ENCODE measurements at regions not wholly inside any gene's neighbourhood (a gene's known extent, or its start where the extent isn't known, plus 50 kb on each side); places are given as distances from the start of the nearest gene placed in this dataset.

DNA sequence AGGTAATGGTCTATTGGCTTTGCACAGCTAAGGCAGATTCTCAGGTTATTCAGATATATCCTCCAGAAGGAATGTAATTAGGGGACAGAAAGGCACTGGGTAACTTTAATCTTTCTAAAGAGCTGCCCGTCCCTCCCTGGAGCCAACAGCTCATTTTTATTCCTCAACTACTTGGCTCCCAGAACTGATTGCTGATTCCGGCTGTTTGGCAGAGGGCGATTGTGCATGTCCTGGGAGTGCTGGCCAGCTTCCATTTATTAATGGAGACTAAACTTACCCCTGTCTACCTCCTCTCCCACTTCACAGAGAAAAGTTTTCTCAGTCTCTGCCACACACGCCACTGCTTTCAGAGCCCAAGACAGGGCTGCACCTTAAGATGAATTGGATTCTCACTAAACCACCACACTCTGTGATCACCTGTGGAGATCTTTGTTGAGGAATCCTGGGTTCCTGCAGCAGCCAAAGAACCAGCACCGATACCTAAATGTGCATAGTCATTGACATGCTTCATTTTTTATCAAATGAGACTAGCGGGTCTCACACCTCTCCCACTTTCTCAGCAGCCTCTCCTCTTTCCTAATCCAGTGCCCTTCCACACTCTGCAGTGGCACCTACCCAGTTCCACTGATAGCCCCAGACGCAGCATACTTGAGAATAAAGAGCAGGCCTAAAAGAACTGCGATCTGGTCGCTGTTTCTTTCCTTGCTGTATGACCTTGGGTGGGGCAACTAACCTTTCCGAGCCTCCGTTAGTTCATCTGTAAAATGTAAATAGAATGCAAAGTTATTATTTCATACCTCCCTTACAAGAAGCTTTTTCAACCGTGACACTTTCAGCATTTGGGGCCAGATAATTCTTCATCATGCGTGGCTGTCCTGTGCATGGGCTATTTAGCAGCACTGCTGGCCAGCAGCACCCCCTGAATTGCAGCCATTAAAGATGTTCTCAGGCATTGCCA, 648.7 kb downstream of the UQCRFS1 start:
- no peak overlapping the region for H3K27ac ChIP-seq (replicated peaks)
- no peak overlapping the region for H3K4me3 ChIP-seq (replicated peaks; ENCODE audit: insufficient read depth, low read length)
- TF ChIP-seq CTCF (IDR thresholded peaks at IDR 0.05; ENCODE audit: insufficient read depth, low read length): no peak
- TF ChIP-seq, protein P1, sequence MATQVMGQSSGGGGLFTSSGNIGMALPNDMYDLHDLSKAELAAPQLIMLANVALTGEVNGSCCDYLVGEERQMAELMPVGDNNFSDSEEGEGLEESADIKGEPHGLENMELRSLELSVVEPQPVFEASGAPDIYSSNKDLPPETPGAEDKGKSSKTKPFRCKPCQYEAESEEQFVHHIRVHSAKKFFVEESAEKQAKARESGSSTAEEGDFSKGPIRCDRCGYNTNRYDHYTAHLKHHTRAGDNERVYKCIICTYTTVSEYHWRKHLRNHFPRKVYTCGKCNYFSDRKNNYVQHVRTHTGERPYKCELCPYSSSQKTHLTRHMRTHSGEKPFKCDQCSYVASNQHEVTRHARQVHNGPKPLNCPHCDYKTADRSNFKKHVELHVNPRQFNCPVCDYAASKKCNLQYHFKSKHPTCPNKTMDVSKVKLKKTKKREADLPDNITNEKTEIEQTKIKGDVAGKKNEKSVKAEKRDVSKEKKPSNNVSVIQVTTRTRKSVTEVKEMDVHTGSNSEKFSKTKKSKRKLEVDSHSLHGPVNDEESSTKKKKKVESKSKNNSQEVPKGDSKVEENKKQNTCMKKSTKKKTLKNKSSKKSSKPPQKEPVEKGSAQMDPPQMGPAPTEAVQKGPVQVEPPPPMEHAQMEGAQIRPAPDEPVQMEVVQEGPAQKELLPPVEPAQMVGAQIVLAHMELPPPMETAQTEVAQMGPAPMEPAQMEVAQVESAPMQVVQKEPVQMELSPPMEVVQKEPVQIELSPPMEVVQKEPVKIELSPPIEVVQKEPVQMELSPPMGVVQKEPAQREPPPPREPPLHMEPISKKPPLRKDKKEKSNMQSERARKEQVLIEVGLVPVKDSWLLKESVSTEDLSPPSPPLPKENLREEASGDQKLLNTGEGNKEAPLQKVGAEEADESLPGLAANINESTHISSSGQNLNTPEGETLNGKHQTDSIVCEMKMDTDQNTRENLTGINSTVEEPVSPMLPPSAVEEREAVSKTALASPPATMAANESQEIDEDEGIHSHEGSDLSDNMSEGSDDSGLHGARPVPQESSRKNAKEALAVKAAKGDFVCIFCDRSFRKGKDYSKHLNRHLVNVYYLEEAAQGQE (IDR thresholded peaks at IDR 0.05; ENCODE audit: insufficient replicate concordance, low read depth): no peak
- TF ChIP-seq POLR2AphosphoS5 (IDR thresholded peaks at IDR 0.05; ENCODE audit: low read depth): no peak
- TF ChIP-seq SPI1 (IDR thresholded peaks at IDR 0.05; ENCODE audit: borderline replicate concordance, low read depth): no peak
- no peak for TF ChIP-seq GABPA (IDR thresholded peaks at IDR 0.05; ENCODE audit: low read depth)

DNA sequence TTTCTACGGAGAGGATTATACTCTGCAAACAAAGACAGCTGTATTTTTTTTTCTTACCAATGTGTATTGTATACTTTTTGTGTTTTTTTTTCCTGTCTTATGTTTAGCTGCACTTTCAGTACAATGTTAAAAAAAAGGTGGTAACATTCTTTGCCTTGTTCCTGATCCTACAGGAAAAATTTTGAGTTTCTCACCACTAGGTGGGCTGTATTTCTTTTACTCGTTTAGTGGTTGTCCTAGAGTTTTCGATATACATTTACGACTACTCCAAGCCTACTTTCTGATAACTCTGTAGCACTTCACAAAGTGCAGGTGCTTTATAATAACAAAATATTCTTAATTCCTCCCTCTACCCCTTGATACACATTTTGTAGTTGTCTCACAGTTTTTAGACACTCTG, 652.2 kb downstream of the UQCRFS1 start:
- TF ChIP-seq CTCF (IDR thresholded peaks at IDR 0.05; ENCODE audit: insufficient read depth, low read length) (no peak), GABPA (IDR thresholded peaks at IDR 0.05; ENCODE audit: low read depth) (no peak)
- no peak overlapping the region for H3K27ac ChIP-seq (replicated peaks)
- DNase-seq (ENCODE audit: low read depth in 1 of 2, low spot score in 1 of 2): no peak
- H3K27me3 ChIP-seq (ENCODE audit: insufficient read depth, poor library complexity, severe bottlenecking): no peaks in the 10 kb centered on the region
- H3K4me3 ChIP-seq (replicated peaks; ENCODE audit: insufficient read depth, low read length): no peak overlapping the region

More for the DNA sequence above, 648.7 kb downstream of the UQCRFS1 start:
- no peaks in the 10 kb centered on the region for H3K27me3 ChIP-seq (ENCODE audit: insufficient read depth, poor library complexity, severe bottlenecking)
- DNase-seq (ENCODE audit: low read depth in 1 of 2, low spot score in 1 of 2): no peak

GRCh38 chr19:28558783-28559182, 654.2 kb downstream of the UQCRFS1 start:
- Histone ChIP-seq H3K4me3 (replicated peaks; ENCODE audit: insufficient read depth, low read length) (no peak overlapping the region), H3K27me3 (ENCODE audit: insufficient read depth, poor library complexity, severe bottlenecking) (no peaks in the 10 kb centered on the region), H3K27ac (replicated peaks) (no peak overlapping the region)
- DNase-seq (ENCODE audit: low read depth in 1 of 2, low spot score in 1 of 2): no peak
- TF ChIP-seq SPI1 (IDR thresholded peaks at IDR 0.05; ENCODE audit: borderline replicate concordance, low read depth) (no peak), CTCF (IDR thresholded peaks at IDR 0.05; ENCODE audit: insufficient read depth, low read length) (no peak), GABPA (IDR thresholded peaks at IDR 0.05; ENCODE audit: low read depth) (no peak), POLR2AphosphoS5 (IDR thresholded peaks at IDR 0.05; ENCODE audit: low read depth) (no peak)
- TF ChIP-seq, protein P1 (IDR thresholded peaks at IDR 0.05; ENCODE audit: insufficient replicate concordance, low read depth): no peak
